KMS-11 (cell line): ENCODE measurements at regions not wholly inside any gene's neighbourhood (a gene's known extent, or its start where the extent isn't known, plus 50 kb on each side); places are given as distances from the start of the nearest gene placed in this dataset.

Experiments
- H2AFZ ChIP-seq: fragments of 200-600 bp; sonication (generic); 2 replicates; pipeline ENCODE4 v1.6.1; 2016; ENCODE audit warnings: antibody characterized with exemption, mixed run types, low read depth
- H3K27ac ChIP-seq: fragments of 200-600 bp; sonication (generic); 2 replicates; pipeline ENCODE4 v1.6.1; 2016; ENCODE audit warnings: mild to moderate bottlenecking, mixed run types
- H3K27me3 ChIP-seq: fragments of 200-600 bp; sonication (generic); 2 replicates; pipeline ENCODE4 v1.6.1; 2017; ENCODE audit warnings: mild to moderate bottlenecking, low read depth, mixed run types, moderate library complexity; ENCODE audit not compliant: insufficient read depth
- H3K36me3 ChIP-seq: fragments of 200-600 bp; sonication (generic); 2 replicates; pipeline ENCODE4 v1.6.1; 2017; ENCODE audit warnings: mild to moderate bottlenecking, mixed run types; ENCODE audit not compliant: insufficient read depth
- H3K4me1 ChIP-seq: fragments of 200-600 bp; sonication (generic); 2 replicates; pipeline ENCODE4 v1.6.1; 2016; ENCODE audit warnings: mild to moderate bottlenecking, low read depth, mixed run types; ENCODE audit not compliant: poor library complexity, severe bottlenecking
- H3K4me2 ChIP-seq: fragments of 200-600 bp; sonication (generic); 2 replicates; pipeline ENCODE4 v1.7.0; 2016; ENCODE audit warnings: mild to moderate bottlenecking, mixed run types
- H3K4me3 ChIP-seq: fragments of 200-600 bp; sonication (generic); IDR thresholded peaks from 2 replicates; pipeline ENCODE4 v1.6.1; 2017; ENCODE audit warnings: low read depth, low read length, mixed read lengths; ENCODE audit not compliant: insufficient read depth
- H3K79me2 ChIP-seq: fragments of 200-600 bp; sonication (generic); 2 replicates; pipeline ENCODE4 v1.6.1; 2016; ENCODE audit warnings: low read depth, mixed run types; ENCODE audit not compliant: insufficient read depth
- H3K9ac ChIP-seq: fragments of 200-600 bp; sonication (generic); 2 replicates; pipeline ENCODE4 v1.6.1; 2016; ENCODE audit warnings: mild to moderate bottlenecking, mixed run types
- H4K20me1 ChIP-seq: fragments of 200-600 bp; sonication (generic); 2 replicates; pipeline ENCODE4 v1.6.1; 2016; ENCODE audit warnings: mild to moderate bottlenecking, mixed run types; ENCODE audit not compliant: insufficient read depth
- TF ChIP-seq, protein P1 (sequence below): fragments of 200-600 bp; sonication (generic); conservative IDR thresholded peaks from 2 replicates; pipeline ENCODE4 v1.6.1; 2017; ENCODE audit warnings: low read depth, mild to moderate bottlenecking, antibody characterized with exemption, low read length, moderate library complexity, mixed read lengths

GRCh38 chr2:192645811-192646598, 451.3 kb upstream of the TMEFF2 start:
- no peak overlapping the region for H3K9ac ChIP-seq
- H3K79me2 ChIP-seq = no peaks in the 10 kb centered on the region
- no peak overlapping the region for H3K4me2 ChIP-seq
- no peak overlapping the region for H3K27ac ChIP-seq
- no peaks in the 10 kb centered on the region for H3K36me3 ChIP-seq
- no peak overlapping the region for H3K4me3 ChIP-seq
- no peaks in the 10 kb centered on the region for H3K4me1 ChIP-seq
- TF ChIP-seq, protein P1, sequence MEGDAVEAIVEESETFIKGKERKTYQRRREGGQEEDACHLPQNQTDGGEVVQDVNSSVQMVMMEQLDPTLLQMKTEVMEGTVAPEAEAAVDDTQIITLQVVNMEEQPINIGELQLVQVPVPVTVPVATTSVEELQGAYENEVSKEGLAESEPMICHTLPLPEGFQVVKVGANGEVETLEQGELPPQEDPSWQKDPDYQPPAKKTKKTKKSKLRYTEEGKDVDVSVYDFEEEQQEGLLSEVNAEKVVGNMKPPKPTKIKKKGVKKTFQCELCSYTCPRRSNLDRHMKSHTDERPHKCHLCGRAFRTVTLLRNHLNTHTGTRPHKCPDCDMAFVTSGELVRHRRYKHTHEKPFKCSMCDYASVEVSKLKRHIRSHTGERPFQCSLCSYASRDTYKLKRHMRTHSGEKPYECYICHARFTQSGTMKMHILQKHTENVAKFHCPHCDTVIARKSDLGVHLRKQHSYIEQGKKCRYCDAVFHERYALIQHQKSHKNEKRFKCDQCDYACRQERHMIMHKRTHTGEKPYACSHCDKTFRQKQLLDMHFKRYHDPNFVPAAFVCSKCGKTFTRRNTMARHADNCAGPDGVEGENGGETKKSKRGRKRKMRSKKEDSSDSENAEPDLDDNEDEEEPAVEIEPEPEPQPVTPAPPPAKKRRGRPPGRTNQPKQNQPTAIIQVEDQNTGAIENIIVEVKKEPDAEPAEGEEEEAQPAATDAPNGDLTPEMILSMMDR = no peak
- no peaks in the 10 kb centered on the region for H4K20me1 ChIP-seq
- no peak overlapping the region for H2AFZ ChIP-seq
- no peaks in the 10 kb centered on the region for H3K27me3 ChIP-seq

GRCh38 chr2:192634557-192634956, 439.8 kb upstream of the TMEFF2 start:
- no peaks in the 10 kb centered on the region for H3K4me1 ChIP-seq
- H3K27me3 ChIP-seq = no peaks in the 10 kb centered on the region
- no peak overlapping the region for H2AFZ ChIP-seq
- no peak overlapping the region for H3K27ac ChIP-seq
- H3K4me2 ChIP-seq = no peak overlapping the region
- no peaks in the 10 kb centered on the region for H4K20me1 ChIP-seq
- H3K36me3 ChIP-seq = no peaks in the 10 kb centered on the region
- TF ChIP-seq, protein P1 = no peak
- no peak overlapping the region for H3K4me3 ChIP-seq
- H3K79me2 ChIP-seq = no peaks in the 10 kb centered on the region
- H3K9ac ChIP-seq = no peak overlapping the region

DNA sequence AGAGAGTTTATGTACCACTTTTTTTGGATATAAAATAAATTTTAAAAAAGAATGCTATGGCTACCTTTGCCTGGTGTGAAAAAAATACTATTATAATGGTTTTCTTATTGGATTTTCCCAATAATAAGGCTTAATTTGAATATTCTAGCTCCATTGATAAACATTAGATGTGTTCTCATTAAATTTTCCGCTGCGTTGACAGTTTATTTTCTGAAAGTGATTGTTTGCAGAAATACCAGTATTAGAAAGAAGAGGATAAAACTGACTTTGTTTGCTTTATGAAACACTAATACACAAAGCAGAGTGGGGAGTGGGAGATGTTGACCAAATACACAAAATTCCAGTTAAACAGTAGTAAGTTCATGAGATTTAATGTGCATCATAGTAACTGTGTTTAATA, 433.3 kb upstream of the TMEFF2 start:
- Histone ChIP-seq H3K4me3 (no peak overlapping the region), H3K79me2 (no peaks in the 10 kb centered on the region), H3K4me1 (no peaks in the 10 kb centered on the region), H3K27ac (no peak overlapping the region), H3K27me3 (no peaks in the 10 kb centered on the region), H4K20me1 (no peaks in the 10 kb centered on the region), H3K9ac (no peak overlapping the region), H3K4me2 (no peak overlapping the region), H3K36me3 (no peaks in the 10 kb centered on the region), H2AFZ (no peak overlapping the region)
- TF ChIP-seq, protein P1 = no peak

DNA sequence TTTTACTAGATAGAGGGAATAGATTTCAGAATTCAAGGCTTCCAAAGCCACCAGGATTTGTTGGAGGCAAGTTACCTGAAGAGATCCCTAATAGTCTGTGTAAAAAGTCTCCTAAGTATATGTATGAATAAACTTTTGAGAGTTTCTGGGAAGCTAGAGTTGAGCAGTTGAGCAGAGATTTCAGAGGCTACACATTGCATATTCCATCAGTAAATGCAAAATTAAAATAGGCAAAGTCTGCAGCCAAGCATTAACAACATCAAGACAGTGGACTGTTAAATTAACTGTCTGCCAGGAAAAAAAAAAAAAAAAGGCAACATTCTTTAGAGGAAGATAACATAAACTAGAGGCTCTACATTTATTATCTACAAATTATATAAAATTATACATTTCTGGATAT, 420.4 kb upstream of the TMEFF2 start:
- H3K79me2 ChIP-seq = no peaks in the 10 kb centered on the region
- no peak overlapping the region for H3K4me3 ChIP-seq
- H3K27me3 ChIP-seq = no peaks in the 10 kb centered on the region
- H4K20me1 ChIP-seq = no peaks in the 10 kb centered on the region
- no peak overlapping the region for H3K4me2 ChIP-seq
- H3K36me3 ChIP-seq = no peaks in the 10 kb centered on the region
- no peak overlapping the region for H2AFZ ChIP-seq
- no peak overlapping the region for H3K9ac ChIP-seq
- H3K4me1 ChIP-seq = no peaks in the 10 kb centered on the region
- H3K27ac ChIP-seq = no peak overlapping the region
- TF ChIP-seq, protein P1 = no peak
